ENCODE measurements at regions not wholly inside any gene's neighbourhood (a gene's known extent, or its start where the extent isn't known, plus 50 kb on each side); places are given as distances from the start of the nearest gene placed in this dataset.

GRCh38 chr1:222910699-222911098 lies 95.9 kb downstream of the DISP1 start:
- TF ChIP-seq POLR2AphosphoS5 (IDR thresholded peaks at IDR 0.05), result no peak
- TF ChIP-seq, protein P1, sequence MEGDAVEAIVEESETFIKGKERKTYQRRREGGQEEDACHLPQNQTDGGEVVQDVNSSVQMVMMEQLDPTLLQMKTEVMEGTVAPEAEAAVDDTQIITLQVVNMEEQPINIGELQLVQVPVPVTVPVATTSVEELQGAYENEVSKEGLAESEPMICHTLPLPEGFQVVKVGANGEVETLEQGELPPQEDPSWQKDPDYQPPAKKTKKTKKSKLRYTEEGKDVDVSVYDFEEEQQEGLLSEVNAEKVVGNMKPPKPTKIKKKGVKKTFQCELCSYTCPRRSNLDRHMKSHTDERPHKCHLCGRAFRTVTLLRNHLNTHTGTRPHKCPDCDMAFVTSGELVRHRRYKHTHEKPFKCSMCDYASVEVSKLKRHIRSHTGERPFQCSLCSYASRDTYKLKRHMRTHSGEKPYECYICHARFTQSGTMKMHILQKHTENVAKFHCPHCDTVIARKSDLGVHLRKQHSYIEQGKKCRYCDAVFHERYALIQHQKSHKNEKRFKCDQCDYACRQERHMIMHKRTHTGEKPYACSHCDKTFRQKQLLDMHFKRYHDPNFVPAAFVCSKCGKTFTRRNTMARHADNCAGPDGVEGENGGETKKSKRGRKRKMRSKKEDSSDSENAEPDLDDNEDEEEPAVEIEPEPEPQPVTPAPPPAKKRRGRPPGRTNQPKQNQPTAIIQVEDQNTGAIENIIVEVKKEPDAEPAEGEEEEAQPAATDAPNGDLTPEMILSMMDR (IDR thresholded peaks at IDR 0.05), result no peak
- TF ChIP-seq POLR2A (IDR thresholded peaks at IDR 0.05), result no peak
